Smooth muscle cell (in vitro differentiated cells): ENCODE measurements at regions not wholly inside any gene's neighbourhood (a gene's known extent, or its start where the extent isn't known, plus 50 kb on each side); places are given as distances from the start of the nearest gene placed in this dataset.

Experiments
- DNase-seq: peaks from one replicate; lab custom pipeline; 2025; ENCODE audit not compliant: unreplicated experiment; lab: John Stamatoyannopoulos, UW
- H2AFZ ChIP-seq: fragments of 200-600 bp; sonication (generic); 2 replicates; pipeline ENCODE4 v1.6.0; 2016; ENCODE audit warnings: antibody characterized with exemption, low read depth, mild to moderate bottlenecking
- H3F3A ChIP-seq: fragments of 200-600 bp; sonication (generic); 2 replicates; pipeline ENCODE4 v1.6.0; 2017; ENCODE audit warnings: antibody characterized with exemption, low read depth
- H3K27ac ChIP-seq: fragments of 200-600 bp; sonication (generic); 2 replicates; pipeline ENCODE4 v1.5.1; 2016; ENCODE audit warnings: low read depth, mild to moderate bottlenecking
- H3K27me3 ChIP-seq: fragments of 200-600 bp; sonication (generic); 2 replicates; pipeline ENCODE4 v1.6.1; 2016; ENCODE audit warnings: low read depth, mild to moderate bottlenecking
- H3K36me3 ChIP-seq: fragments of 200-600 bp; sonication (generic); 2 replicates; pipeline ENCODE4 v1.5.1; 2016; ENCODE audit warnings: low read depth
- H3K4me1 ChIP-seq: fragments of 200-600 bp; sonication (generic); 2 replicates; pipeline ENCODE4 v1.5.1; 2016; ENCODE audit warnings: low read depth
- H3K4me2 ChIP-seq: fragments of 200-600 bp; sonication (generic); 2 replicates; pipeline ENCODE4 v1.6.0; 2016; ENCODE audit warnings: mild to moderate bottlenecking
- H3K4me3 ChIP-seq: fragments of 200-600 bp; sonication (generic); 2 replicates; pipeline ENCODE4 v1.5.1; 2016; ENCODE audit warnings: mild to moderate bottlenecking
- H3K79me2 ChIP-seq: fragments of 200-600 bp; sonication (generic); 2 replicates; pipeline ENCODE4 v1.6.0; 2016; ENCODE audit warnings: low read depth, mild to moderate bottlenecking
- H3K9ac ChIP-seq: fragments of 200-600 bp; sonication (generic); 2 replicates; pipeline ENCODE4 v1.6.0; 2016; ENCODE audit warnings: low read depth
- H3K9me3 ChIP-seq: fragments of 200-600 bp; sonication (generic); replicated peaks from 2 replicates; pipeline ENCODE4 v1.5.1; 2016; ENCODE audit warnings: low read depth
- H4K20me1 ChIP-seq: fragments of 200-600 bp; sonication (generic); 2 replicates; pipeline ENCODE4 v1.6.0; 2016; ENCODE audit warnings: low read depth
- WGBS: methylation state at CpG from one replicate; pipeline ENCODE4 v1.1.7; 2016; ENCODE audit warnings: low lambda C conversion rate; 5-methylcytosine and 5-hydroxymethylcytosine counted together
- TF ChIP-seq, protein P1 (sequence below): fragments of 200-600 bp; sonication (generic); IDR thresholded peaks from 2 replicates; pipeline ENCODE4 v1.5.1; 2017; ENCODE audit warnings: borderline replicate concordance, mild to moderate bottlenecking, antibody characterized with exemption; ENCODE audit not compliant: insufficient read depth, poor library complexity, severe bottlenecking

DNA sequence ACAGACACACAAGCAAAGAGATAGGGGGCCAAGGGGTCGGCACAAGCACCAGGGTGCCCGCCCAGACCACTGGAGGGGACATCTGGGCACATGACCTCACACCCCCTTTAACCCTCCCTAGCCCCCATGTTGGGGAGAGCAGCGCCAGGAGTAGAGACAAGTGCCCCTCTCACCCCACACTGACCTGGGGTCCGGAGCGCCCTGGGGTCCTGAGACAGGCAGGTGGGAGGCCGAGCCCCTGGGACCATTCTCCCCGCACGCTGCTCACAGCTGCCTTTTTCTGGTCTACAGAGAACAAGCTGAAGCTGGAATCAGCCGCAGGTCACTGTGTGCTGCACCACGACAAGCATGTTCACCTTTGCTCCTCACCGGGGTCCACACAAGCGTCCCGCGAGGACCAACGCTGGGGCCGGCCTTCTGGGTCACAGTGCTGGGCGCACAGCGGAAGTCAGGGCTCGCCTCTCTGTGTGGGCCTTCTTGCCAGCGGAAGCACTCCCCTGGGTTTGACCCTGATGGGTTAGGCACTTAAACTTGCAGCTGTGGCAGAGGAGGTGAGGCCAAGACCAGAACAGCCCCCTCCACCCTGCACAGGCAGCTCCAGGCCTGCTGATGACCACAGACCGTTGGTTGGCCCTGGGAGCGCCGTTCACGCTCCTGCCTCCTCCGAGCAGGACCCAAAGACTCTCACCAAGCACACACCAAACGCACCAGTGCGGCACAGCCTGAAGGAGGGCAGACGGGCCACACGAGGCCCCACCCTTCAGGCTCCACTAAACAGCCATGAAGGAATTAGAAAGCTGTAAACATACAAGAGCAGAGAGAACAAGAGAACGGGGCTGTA, 275.3 kb downstream of the EIPR1 start:
- H3K4me2 ChIP-seq, result no peak overlapping the region
- no peak overlapping the region for H3K4me3 ChIP-seq
- no peak overlapping the region for H3K27ac ChIP-seq
- no peak for DNase-seq
- H3K27me3 ChIP-seq, result no peaks in the 10 kb centered on the region
- H3K79me2 ChIP-seq, result no peaks in the 10 kb centered on the region
- H3K36me3 ChIP-seq, result no peaks in the 10 kb centered on the region
- H4K20me1 ChIP-seq, result no peaks in the 10 kb centered on the region
- TF ChIP-seq, protein P1, sequence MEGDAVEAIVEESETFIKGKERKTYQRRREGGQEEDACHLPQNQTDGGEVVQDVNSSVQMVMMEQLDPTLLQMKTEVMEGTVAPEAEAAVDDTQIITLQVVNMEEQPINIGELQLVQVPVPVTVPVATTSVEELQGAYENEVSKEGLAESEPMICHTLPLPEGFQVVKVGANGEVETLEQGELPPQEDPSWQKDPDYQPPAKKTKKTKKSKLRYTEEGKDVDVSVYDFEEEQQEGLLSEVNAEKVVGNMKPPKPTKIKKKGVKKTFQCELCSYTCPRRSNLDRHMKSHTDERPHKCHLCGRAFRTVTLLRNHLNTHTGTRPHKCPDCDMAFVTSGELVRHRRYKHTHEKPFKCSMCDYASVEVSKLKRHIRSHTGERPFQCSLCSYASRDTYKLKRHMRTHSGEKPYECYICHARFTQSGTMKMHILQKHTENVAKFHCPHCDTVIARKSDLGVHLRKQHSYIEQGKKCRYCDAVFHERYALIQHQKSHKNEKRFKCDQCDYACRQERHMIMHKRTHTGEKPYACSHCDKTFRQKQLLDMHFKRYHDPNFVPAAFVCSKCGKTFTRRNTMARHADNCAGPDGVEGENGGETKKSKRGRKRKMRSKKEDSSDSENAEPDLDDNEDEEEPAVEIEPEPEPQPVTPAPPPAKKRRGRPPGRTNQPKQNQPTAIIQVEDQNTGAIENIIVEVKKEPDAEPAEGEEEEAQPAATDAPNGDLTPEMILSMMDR, result no peak
- H2AFZ ChIP-seq, result no peak overlapping the region
- 92% methylated on average over 29 of the region's 30 CpGs for WGBS
- no peaks in the 10 kb centered on the region for H3K4me1 ChIP-seq
- H3K9ac ChIP-seq, result no peak overlapping the region
- no peaks in the 10 kb centered on the region for H3F3A ChIP-seq
- no peaks in the 10 kb centered on the region for H3K9me3 ChIP-seq

DNA sequence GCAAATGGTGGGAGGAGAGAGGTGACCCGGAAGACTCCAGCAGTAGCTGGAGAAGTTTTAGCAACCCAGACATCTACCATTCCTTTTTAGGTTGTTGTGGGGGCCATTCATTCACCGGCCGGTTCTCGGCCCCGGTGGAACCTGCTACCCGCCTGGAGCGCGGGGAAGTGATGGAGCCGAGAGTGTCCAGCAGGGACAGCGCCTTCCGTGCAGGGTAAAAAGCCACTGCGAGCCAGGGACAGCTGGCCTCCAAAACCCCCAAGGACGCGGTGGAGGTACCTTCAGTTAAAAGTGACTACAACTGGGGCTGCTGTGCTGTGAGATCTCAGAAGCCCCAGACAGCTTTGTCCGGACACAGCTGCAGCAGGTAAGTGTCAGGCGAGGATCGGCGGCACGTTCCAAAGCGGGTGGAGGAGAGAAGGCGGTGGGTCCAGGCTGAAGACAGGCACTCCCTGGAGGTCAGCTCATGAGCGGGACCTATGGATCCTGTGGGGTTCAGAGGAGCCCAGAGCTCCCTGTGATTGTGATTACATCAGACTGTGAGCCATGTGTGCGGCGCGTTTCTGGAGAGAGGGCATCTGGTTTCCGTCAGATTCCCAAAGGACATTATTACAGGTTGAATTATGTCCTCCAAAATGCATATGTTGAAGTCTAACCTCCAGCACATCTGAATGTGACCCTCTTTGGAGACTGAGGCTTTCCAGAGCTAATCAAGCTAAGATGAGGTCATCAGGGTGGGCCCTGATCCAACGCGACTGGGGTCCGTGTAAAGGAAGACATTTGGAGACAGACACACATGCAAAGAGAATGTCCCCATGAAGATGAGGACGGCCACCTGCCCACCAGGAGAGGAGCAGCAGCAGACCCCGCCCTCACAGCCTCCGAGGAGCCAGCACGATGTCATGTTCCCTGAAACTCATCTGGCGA, 276.3 kb downstream of the EIPR1 start:
- Histone ChIP-seq H4K20me1 (no peaks in the 10 kb centered on the region), H3K27me3 (no peaks in the 10 kb centered on the region), H3F3A (no peaks in the 10 kb centered on the region), H2AFZ (no peak overlapping the region), H3K9me3 (no peaks in the 10 kb centered on the region), H3K4me1 (no peaks in the 10 kb centered on the region), H3K36me3 (no peaks in the 10 kb centered on the region), H3K4me2 (no peak overlapping the region), H3K9ac (no peak overlapping the region), H3K4me3 (no peak overlapping the region), H3K79me2 (no peaks in the 10 kb centered on the region), H3K27ac (no peak overlapping the region)
- no peak for DNase-seq
- WGBS, result 91% methylated on average over 34 of the region's 34 CpGs
- TF ChIP-seq, protein P1, result no peak

DNA sequence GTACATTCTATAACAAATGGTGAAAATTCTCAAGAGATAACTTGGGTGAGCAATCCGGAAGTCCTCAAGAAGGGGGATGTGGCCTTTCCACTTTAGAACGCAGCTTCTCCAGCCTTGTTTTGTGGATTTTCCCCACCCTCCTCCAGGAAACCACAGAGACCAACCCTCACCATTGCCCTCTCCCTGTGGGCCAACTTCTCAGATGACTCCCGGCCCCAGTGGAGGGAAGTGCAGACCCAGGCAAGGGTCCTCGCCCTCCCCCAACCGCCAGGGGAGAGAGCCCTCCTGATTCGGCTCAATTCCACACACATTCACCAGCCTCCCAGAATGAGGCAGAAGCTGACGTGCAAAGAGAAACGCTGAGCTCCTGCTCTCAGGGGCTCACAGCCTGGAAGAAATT, 277.2 kb downstream of the EIPR1 start:
- Histone ChIP-seq H3K27me3 (no peaks in the 10 kb centered on the region), H4K20me1 (no peaks in the 10 kb centered on the region), H3K27ac (no peak overlapping the region), H3F3A (no peaks in the 10 kb centered on the region), H3K4me2 (no peak overlapping the region), H3K36me3 (no peaks in the 10 kb centered on the region), H3K4me3 (no peak overlapping the region), H3K79me2 (no peaks in the 10 kb centered on the region), H3K9ac (no peak overlapping the region), H2AFZ (no peak overlapping the region), H3K4me1 (no peaks in the 10 kb centered on the region), H3K9me3 (no peaks in the 10 kb centered on the region)
- TF ChIP-seq, protein P1, result no peak
- 82% methylated on average over 8 of the region's 8 CpGs for WGBS
- DNase-seq, result no peak
